Small intestine (tissue), 7 donors: ENCODE measurements at regions not wholly inside any gene's neighbourhood (a gene's known extent, or its start where the extent isn't known, plus 50 kb on each side); places are given as distances from the start of the nearest gene placed in this dataset.
"Not testable (repeated sequence)": the region's sequence is repeated elsewhere in the genome, so short reads cannot be mapped to it uniquely, and the experiment has no call there.

Experiments
- DNase-seq, 2 donors: peaks; one replicate each; pipeline versions ENCODE4 v3.0.0 to v3.0.0-alpha.2; 2013
- FAIRE-seq: peaks from 2 replicates; lab custom pipeline; 2012; peaks lifted over from hg19 to GRCh38; lab: Jason Lieb, UNC
- H3K27ac ChIP-seq, 3 donors: one replicate each; pipeline ENCODE4 v1.5.1; 2013; ENCODE audit warnings: low read length in 2 of 3, mild to moderate bottlenecking in 2 of 3, control low read depth in 1 of 3, inconsistent platforms in 1 of 3, low read depth in 1 of 3, moderate library complexity in 1 of 3
- H3K27me3 ChIP-seq, 3 donors: one replicate each; pipeline ENCODE4 v1.6.1; 2013; ENCODE audit warnings: low read length in 3 of 3, inconsistent platforms in 1 of 3; ENCODE audit not compliant: control insufficient read depth in 3 of 3, insufficient read depth in 3 of 3
- H3K36me3 ChIP-seq, 3 donors: one replicate each; pipeline ENCODE4 v1.6.1; 2013; ENCODE audit warnings: low read length in 3 of 3, inconsistent platforms in 1 of 3, low read depth in 1 of 3, mild to moderate bottlenecking in 1 of 3, moderate library complexity in 1 of 3; ENCODE audit not compliant: control insufficient read depth in 3 of 3, insufficient read depth in 2 of 3
- H3K4me1 ChIP-seq, 3 donors: one replicate each; pipeline ENCODE4 v1.6.1; 2013; ENCODE audit warnings: low read length in 2 of 3, inconsistent platforms in 1 of 3, low read depth in 1 of 3, mild to moderate bottlenecking in 1 of 3, moderate library complexity in 1 of 3; ENCODE audit not compliant: control insufficient read depth in 3 of 3, insufficient read depth in 2 of 3
- H3K4me3 ChIP-seq, 3 donors: one replicate each; pipeline ENCODE4 v1.5.1; 2013; ENCODE audit warnings: low read length in 3 of 3, control low read depth in 1 of 3, inconsistent platforms in 1 of 3, low read depth in 1 of 3, mild to moderate bottlenecking in 1 of 3, moderate library complexity in 1 of 3
- H3K9me3 ChIP-seq, 2 donors: one replicate each; pipeline ENCODE4 v1.6.1; 2013; ENCODE audit warnings: low read depth in 1 of 2, low read length in 1 of 2; ENCODE audit not compliant: control insufficient read depth in 2 of 2, insufficient read depth in 1 of 2
- WGBS, 3 donors: extraction: QIAGEN DNeasy Blood & Tissue Kit; methylation state at CpG; one replicate each; pipeline ENCODE4 v1.1.7; 2013; 5-methylcytosine and 5-hydroxymethylcytosine counted together
- donor health status: healthy with polysubstance abuse.
- donor health status: control.
- donor health status: control.
- donor health status: Bipolar disorder and iron deficiency.
- donor health status: healthy.

DNA sequence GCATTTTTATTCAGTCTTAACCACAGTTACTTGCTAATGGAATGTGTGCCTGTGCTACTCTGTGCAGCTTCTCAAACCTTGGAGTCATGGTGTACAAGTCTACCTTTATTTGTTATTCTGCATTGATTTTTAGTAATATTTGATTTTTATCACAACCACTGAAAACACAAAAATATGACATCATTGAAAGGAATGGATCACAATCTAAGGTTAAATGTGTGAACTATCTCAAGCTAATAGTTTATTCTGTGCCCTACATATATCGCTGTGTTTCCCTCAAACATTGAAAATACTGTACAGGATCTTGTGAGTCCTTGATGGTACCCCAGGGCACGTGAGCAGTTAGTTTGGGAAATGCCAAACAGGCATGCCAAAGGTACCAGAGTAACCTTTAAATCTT, 573.4 kb downstream of the FRK start:
- 67 to 81% (median 68%) methylated on average over 2 of the region's 2 CpGs for WGBS, 3 donors

GRCh38 chr6:115485400-115485799, 575.3 kb downstream of the FRK start:
- Histone ChIP-seq H3K27ac (no peak overlapping the region), H3K4me1 (no peaks in the 10 kb centered on the region), H3K36me3 (no peaks in the 10 kb centered on the region), H3K27me3 (no peaks in the 10 kb centered on the region), H3K4me3 (no peak overlapping the region), H3K9me3 (peaks cover 0 to 2% of the 10 kb centered on the region in 2 donors)
- 60 to 71% (median 69%) methylated on average over 4 of the region's 4 CpGs for WGBS, 3 donors
- FAIRE-seq (no peak), DNase-seq (no peak)

More for the DNA sequence above, 573.4 kb downstream of the FRK start:
- FAIRE-seq: no peak
- Histone ChIP-seq H3K9me3 (peaks cover 0 to 2% of the 10 kb centered on the region in 2 donors), H3K27me3 (no peaks in the 10 kb centered on the region), H3K4me3 (no peak overlapping the region), H3K4me1 (no peaks in the 10 kb centered on the region), H3K27ac (no peak overlapping the region), H3K36me3 (no peaks in the 10 kb centered on the region)
- no peak for DNase-seq

DNA sequence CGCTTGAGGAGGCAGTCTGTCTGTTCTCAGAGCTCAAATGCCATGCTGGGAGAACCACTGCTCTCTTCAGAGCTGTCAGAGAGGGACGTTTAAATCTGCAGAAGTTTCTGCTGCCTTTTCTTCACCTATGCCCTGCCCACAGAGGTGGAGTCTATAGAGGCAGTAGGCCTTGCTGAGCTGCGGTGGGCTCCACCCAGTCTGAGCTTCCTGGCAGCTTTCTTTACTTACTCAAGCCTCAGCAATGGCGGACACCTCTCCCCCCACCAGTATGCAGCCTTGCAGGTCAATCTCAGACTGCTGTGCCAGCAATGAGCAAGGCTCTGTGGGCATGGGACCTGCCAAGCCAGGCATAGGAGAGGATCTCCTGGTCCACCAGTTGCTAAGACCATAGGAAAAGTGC, 580.1 kb downstream of the FRK start:
- FAIRE-seq, H3K36me3 ChIP-seq, H3K27ac ChIP-seq, H3K4me1 ChIP-seq, DNase-seq, H3K4me3 ChIP-seq, H3K9me3 ChIP-seq, H3K27me3 ChIP-seq: not testable (repeated sequence)
- 52 to 77% (median 58%) methylated on average over 4 of the region's 4 CpGs for WGBS, 3 donors

DNA sequence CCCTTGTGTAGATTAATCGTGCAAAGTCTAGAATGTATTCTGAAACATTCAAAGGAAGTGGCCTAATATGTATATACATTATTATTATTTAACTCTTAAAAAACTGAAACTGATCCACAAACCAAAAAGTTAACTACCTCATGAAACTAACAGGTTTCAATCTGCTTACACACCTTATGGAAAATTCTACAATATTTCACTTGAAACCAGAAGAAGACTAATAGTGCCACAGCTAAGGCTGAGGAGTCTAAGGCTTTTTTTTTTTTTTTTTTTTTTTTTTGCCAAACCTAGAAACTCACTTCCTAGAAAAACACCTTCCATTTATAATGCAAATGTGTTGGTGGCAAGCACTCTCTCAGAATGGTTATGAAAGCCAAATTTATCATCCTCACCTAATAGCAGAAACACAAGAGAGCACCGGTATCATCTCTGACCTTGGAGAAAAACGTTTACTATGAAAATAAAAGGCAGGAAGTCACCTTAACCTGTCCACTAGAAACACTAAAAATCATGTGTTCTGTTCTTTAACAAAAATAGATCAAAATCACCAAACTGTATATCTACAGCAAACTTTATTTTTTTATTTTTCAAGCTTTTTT, 586.1 kb downstream of the FRK start:
- DNase-seq: no peak
- no peaks in the 10 kb centered on the region for H3K9me3 ChIP-seq
- no peaks in the 10 kb centered on the region for H3K27me3 ChIP-seq
- WGBS, 3 donors: 67 to 69% (median 68%) methylated on average over 3 of the region's 3 CpGs
- no peak overlapping the region for H3K4me3 ChIP-seq
- H3K36me3 ChIP-seq: no peaks in the 10 kb centered on the region
- no peaks in the 10 kb centered on the region for H3K4me1 ChIP-seq
- no peak overlapping the region for H3K27ac ChIP-seq
- no peak for FAIRE-seq

DNA sequence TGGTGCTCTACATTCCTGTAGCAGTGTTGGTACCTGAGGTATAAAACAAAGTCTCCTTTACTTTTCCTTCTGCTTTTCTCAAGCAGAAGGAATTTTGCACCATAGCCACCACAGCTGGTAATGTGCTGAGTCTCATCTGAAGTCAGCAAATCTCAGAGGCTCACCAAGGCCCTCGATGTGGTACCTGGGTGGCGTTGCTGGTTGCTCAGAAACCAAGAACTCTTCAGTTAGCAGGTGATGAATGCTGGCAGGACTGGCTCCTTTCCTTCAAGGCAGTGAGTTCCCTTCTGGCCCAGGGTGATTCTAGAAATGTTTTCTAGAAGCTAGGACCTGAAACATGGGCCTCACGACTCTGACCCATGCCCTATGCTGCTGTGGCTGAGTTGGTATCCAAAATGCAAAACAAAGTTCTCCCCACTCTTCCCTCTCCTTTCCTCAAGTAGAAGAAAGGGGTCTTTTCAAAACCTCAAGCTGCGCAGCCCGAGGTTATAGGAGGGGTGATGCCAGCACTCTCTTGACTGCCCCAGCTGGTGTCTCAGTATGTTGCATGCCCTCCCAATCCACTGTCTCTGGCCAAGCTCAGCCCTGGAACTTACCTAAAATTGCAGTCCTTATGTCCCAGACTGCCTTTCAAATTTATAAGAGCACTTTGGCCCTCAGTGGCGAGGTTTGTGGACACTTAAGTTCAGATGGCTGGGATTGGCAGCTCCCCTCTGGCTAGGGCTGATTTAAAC, 592.3 kb downstream of the FRK start:
- FAIRE-seq: no peak
- H3K4me3 ChIP-seq: no peak overlapping the region
- H3K9me3 ChIP-seq: peaks cover 0 to 5% of the 10 kb centered on the region in 2 donors
- H3K36me3 ChIP-seq: no peaks in the 10 kb centered on the region
- no peaks in the 10 kb centered on the region for H3K4me1 ChIP-seq
- no peaks in the 10 kb centered on the region for H3K27me3 ChIP-seq
- H3K27ac ChIP-seq: no peak overlapping the region
- 62 to 79% (median 67%) methylated on average over 6 of the region's 6 CpGs for WGBS, 3 donors
- no peak for DNase-seq

DNA sequence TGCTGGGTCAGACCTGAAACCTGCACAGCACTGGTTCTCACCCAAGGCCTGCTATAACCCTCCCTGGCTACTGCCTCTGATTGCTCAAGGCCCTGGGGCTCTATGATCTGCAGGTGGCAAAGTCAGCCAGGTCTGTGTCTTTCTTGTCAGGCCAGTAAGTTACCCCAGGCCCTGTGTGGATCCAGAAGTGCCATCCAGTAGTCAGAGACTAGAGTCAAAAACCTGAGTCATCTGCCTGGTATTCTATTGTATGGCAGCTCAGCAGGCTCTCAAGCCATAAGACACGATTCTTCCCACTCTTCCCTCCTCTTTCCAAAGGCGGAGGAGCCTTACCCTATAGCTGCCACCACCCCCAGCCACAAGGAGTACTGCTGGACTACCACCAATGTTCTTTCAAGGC, 593.0 kb downstream of the FRK start:
- no peak overlapping the region for H3K27ac ChIP-seq
- FAIRE-seq: no peak
- no peaks in the 10 kb centered on the region for H3K36me3 ChIP-seq
- 65 to 82% (median 76%) methylated on average over 2 of the region's 2 CpGs for whole genome bisulfite sequencing, 3 donors
- H3K27me3 ChIP-seq: no peaks in the 10 kb centered on the region
- H3K4me3 ChIP-seq: no peak overlapping the region
- no peak for DNase-seq
- H3K9me3 ChIP-seq: peaks cover 0 to 5% of the 10 kb centered on the region in 2 donors
- no peaks in the 10 kb centered on the region for H3K4me1 ChIP-seq

DNA sequence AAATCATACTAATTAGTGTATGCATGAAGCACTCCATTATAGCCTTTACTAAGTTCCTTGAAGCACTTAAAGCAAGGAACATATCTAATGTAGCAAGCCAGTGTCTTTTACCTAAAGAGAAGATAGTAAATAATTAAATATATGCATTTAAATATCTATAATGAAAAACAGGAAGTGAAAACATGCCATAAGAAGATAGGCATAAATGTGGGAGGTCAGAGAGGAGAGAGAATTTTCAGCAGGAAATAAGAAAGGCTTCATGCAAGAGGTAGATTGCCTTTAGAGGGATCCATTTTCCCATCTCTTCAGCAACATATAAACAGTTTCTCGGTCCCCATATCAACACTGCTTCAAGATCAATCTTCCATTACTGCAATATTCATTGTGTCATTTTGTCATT, 599.8 kb downstream of the FRK start:
- no peaks in the 10 kb centered on the region for H3K36me3 ChIP-seq

DNA sequence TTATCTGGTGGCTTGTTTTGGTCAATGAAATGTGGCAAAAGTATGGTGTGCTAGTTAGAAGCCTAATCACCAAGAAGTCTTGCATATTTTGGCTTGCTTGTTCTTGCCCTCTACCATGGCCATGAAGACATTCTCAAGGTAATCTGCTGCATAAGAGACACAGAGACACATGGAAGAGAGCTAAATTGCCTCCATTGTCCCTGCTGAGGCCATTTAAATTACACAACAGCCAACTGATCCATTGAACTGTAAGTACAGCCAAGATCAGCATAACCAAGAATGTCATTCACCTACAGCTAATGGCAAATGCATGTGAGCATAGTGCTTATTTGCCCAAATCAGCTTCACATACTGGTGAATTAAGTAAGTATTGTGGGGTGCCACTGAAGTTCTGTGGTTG, 603.8 kb downstream of the FRK start:
- Histone ChIP-seq H3K9me3 (no peaks in the 10 kb centered on the region), H3K4me3 (no peak overlapping the region), H3K27me3 (no peaks in the 10 kb centered on the region), H3K36me3 (no peaks in the 10 kb centered on the region), H3K4me1 (no peaks in the 10 kb centered on the region), H3K27ac (no peak overlapping the region)
- DNase-seq: no peak
- FAIRE-seq: no peak

More for the DNA sequence above, 599.8 kb downstream of the FRK start:
- DNase-seq: no peak
- no peak for FAIRE-seq
- 75 to 88% (median 81%) methylated on average over 1 of the region's 1 CpG for WGBS, 3 donors
- H3K9me3 ChIP-seq: peaks cover 0 to under 1% of the 10 kb centered on the region in 2 donors
- no peaks in the 10 kb centered on the region for H3K4me1 ChIP-seq
- H3K27me3 ChIP-seq: no peaks in the 10 kb centered on the region
- no peak overlapping the region for H3K4me3 ChIP-seq
- H3K27ac ChIP-seq: no peak overlapping the region
